HepG2 (cell line): ENCODE measurements at regions not wholly inside any gene's neighbourhood (a gene's known extent, or its start where the extent isn't known, plus 50 kb on each side); places are given as distances from the start of the nearest gene placed in this dataset.

Experiments used
- CTCF ChIP-seq: sonication (generic); formaldehyde crosslinking; IDR thresholded peaks from 2 replicates; pipeline ENCODE4 v1.5.0; 2020; ENCODE audit warnings: mild to moderate bottlenecking, missing genetic modification reagents, moderate library complexity
- ONECUT2 ChIP-seq: sonication (generic); formaldehyde crosslinking; IDR thresholded peaks from 2 replicates; pipeline ENCODE4 v1.4.0; 2020; ENCODE audit warnings: missing genetic modification reagents
- PAWR ChIP-seq: sonication (generic); formaldehyde crosslinking; IDR thresholded peaks from 2 replicates; pipeline ENCODE4 v1.4.0; 2020; ENCODE audit warnings: missing genetic modification reagents, mild to moderate bottlenecking, borderline replicate concordance

DNA sequence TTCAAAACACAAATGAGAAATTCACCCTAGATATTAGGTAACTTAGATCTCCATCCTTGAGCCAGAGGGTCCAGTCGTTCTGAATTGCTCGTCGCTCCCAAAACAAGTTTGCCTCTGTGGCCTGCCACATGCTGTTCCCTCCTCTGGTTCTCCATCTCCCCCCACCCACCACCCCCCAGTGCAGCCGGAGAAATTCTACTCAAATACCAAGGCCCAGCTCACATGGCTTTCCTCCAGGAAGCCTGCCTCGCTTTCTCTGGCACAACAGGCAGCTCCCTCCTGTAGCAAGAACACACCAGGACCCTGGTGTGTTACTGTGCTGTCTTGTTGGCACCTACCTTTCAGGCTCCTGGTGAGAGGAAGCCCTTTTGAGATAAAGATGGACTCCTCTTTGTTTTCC, 52.7 kb upstream of the C10orf90 start:
- TF ChIP-seq ONECUT2 (CRISPR knock-in tag) (no peak), PAWR (no peak), CTCF (no peak)
